ENCODE measurements at regions not wholly inside any gene's neighbourhood (a gene's known extent, or its start where the extent isn't known, plus 50 kb on each side); places are given as distances from the start of the nearest gene placed in this dataset.

DNA sequence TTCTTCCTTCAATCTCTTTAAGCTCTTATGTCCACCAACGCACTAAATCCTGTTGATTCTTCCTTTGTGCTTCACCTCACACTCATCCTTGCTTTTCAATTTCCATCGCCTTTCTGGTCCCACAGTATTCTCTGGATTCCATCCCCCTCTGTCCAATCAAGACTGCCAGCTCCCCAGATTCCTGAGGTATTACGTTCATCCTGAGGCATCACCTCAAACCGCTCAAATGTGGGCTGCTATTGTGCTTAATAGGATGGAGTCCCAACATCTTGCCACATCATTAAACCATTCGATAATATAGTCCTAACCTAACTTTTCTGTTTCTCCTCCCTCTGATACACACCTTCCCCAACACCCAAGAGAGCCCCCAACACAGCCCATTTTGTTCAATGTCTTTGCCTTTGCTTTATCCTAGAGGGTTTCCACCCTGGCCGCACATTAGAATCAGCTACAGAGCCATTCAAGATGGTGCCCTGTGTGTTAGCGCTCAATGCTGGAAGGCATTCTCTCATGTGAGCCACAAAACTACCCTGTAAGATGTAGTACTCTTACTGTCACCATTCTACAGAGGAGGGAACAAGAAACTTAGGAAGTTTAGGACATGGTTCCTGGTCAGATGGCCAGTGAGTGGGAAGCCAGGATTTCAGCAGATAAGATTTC is 79.5 kb upstream of the LEP start:
- DNase-seq (ENCODE audit: unreplicated experiment): no peak
- Mint-ChIP-seq H3K36me3 (ENCODE audit: insufficient read depth, unreplicated experiment) (peaks cover 4% of the 10 kb centered on the region), H3K4me1 (ENCODE audit: insufficient read depth, unreplicated experiment) (peaks cover 18% of the 10 kb centered on the region), H3K4me3 (ENCODE audit: unreplicated experiment) (no peak overlapping the region), H3K9me3 (ENCODE audit: unreplicated experiment) (no peaks in the 10 kb centered on the region), H3K27ac (ENCODE audit: low read depth, unreplicated experiment) (no peak overlapping the region), H3K27me3 (ENCODE audit: insufficient read depth, unreplicated experiment) (no peaks in the 10 kb centered on the region)
- ChIA-PET CTCF (interaction anchor here (1.2 to 2.9 kb wide), 6 partner anchors 8 to 48 kb away, joined by 3 to 11 read pairs (median 6); no protein-coding TSS in a partner anchor), POLR2A (no interaction called here)
- BruUV-seq (replicated peaks): no TSS peak
- intact Hi-C loops (cut with micrococcal nuclease): no loop called here
- TF ChIP-seq, protein P1, sequence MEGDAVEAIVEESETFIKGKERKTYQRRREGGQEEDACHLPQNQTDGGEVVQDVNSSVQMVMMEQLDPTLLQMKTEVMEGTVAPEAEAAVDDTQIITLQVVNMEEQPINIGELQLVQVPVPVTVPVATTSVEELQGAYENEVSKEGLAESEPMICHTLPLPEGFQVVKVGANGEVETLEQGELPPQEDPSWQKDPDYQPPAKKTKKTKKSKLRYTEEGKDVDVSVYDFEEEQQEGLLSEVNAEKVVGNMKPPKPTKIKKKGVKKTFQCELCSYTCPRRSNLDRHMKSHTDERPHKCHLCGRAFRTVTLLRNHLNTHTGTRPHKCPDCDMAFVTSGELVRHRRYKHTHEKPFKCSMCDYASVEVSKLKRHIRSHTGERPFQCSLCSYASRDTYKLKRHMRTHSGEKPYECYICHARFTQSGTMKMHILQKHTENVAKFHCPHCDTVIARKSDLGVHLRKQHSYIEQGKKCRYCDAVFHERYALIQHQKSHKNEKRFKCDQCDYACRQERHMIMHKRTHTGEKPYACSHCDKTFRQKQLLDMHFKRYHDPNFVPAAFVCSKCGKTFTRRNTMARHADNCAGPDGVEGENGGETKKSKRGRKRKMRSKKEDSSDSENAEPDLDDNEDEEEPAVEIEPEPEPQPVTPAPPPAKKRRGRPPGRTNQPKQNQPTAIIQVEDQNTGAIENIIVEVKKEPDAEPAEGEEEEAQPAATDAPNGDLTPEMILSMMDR (IDR thresholded peaks at IDR 0.05; ENCODE audit: unreplicated experiment): no peak

DNA sequence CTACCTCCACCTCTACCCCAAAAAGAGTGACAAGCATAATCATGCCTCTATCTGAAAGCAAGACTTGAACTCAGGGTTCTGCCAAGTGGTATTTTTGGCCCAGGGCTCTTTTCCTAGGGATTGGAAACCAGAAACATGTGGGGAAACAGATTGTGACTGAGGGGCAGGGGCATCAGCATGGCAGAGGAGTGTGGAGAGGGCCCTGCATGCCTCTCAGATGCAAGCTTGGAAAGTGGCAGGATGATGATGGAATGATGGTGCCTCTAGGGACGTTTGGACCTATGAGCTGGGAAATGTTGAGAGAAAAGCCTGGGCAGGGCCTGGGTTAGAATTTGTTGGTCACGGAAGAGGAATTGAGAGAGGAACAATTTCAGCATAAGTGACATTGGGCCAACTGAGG is 78.4 kb upstream of the LEP start:
- Mint-ChIP-seq H3K9me3 (ENCODE audit: unreplicated experiment) (no peaks in the 10 kb centered on the region), H3K36me3 (ENCODE audit: insufficient read depth, unreplicated experiment) (peaks cover 4% of the 10 kb centered on the region), H3K27me3 (ENCODE audit: insufficient read depth, unreplicated experiment) (no peaks in the 10 kb centered on the region), H3K4me1 (ENCODE audit: insufficient read depth, unreplicated experiment) (peaks cover 18% of the 10 kb centered on the region), H3K27ac (ENCODE audit: low read depth, unreplicated experiment) (no peak overlapping the region), H3K4me3 (ENCODE audit: unreplicated experiment) (no peak overlapping the region)
- TF ChIP-seq, protein P1 (IDR thresholded peaks at IDR 0.05; ENCODE audit: unreplicated experiment): no peak
- DNase-seq (ENCODE audit: unreplicated experiment): no peak
- intact Hi-C loops (cut with micrococcal nuclease): no loop called here
- ChIA-PET CTCF (interaction anchor here (0.5 to 3.4 kb wide), 4 partner anchors 26 to 452 kb away, joined by 3 to 31 read pairs (median 4); no protein-coding TSS in a partner anchor), POLR2A (interaction anchor here (0.5 kb wide), 1 partner anchor 212 kb away, joined by 3 read pairs; no protein-coding TSS in a partner anchor)
- no TSS peak for BruUV-seq (replicated peaks)

DNA sequence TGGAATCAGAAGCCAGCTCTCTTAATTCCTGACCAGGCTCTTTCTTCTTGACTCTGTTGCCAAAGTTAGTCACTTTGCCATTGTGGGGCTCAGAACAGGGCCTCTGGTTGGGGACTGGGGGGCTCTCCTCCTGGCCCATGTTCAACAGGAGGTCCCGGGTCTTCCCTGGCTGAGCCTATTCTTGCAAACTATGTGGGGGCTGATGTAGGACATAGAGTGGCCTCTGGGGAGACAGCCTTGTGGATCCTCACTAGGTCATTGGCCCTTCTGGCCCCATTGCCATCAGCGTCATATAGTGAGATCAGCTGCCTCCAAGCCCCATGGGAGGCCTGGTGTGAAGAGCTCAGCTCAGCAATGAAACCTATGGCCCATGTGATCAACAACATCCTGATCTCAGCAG is 77.6 kb upstream of the LEP start:
- Mint-ChIP-seq H3K4me3 (ENCODE audit: unreplicated experiment) (no peak overlapping the region), H3K36me3 (ENCODE audit: insufficient read depth, unreplicated experiment) (peaks cover under 1% of the 10 kb centered on the region), H3K27me3 (ENCODE audit: insufficient read depth, unreplicated experiment) (peaks cover 4% of the 10 kb centered on the region), H3K9me3 (ENCODE audit: unreplicated experiment) (no peaks in the 10 kb centered on the region), H3K4me1 (ENCODE audit: insufficient read depth, unreplicated experiment) (peaks cover 18% of the 10 kb centered on the region), H3K27ac (ENCODE audit: low read depth, unreplicated experiment) (peak overlapping the region; percentile 46)
- no peak for DNase-seq (ENCODE audit: unreplicated experiment)
- ChIA-PET CTCF (interaction anchor here (3.4 kb wide), 1 partner anchor 27 kb away, joined by 31 read pairs; no protein-coding TSS in a partner anchor), POLR2A (interaction anchor here (0.6 kb wide), 1 partner anchor 127 kb away, joined by 3 read pairs; no protein-coding TSS in a partner anchor)
- BruUV-seq (replicated peaks): no TSS peak
- intact Hi-C loops (cut with micrococcal nuclease): no loop called here
- TF ChIP-seq, protein P1 (IDR thresholded peaks at IDR 0.05; ENCODE audit: unreplicated experiment): no peak

DNA sequence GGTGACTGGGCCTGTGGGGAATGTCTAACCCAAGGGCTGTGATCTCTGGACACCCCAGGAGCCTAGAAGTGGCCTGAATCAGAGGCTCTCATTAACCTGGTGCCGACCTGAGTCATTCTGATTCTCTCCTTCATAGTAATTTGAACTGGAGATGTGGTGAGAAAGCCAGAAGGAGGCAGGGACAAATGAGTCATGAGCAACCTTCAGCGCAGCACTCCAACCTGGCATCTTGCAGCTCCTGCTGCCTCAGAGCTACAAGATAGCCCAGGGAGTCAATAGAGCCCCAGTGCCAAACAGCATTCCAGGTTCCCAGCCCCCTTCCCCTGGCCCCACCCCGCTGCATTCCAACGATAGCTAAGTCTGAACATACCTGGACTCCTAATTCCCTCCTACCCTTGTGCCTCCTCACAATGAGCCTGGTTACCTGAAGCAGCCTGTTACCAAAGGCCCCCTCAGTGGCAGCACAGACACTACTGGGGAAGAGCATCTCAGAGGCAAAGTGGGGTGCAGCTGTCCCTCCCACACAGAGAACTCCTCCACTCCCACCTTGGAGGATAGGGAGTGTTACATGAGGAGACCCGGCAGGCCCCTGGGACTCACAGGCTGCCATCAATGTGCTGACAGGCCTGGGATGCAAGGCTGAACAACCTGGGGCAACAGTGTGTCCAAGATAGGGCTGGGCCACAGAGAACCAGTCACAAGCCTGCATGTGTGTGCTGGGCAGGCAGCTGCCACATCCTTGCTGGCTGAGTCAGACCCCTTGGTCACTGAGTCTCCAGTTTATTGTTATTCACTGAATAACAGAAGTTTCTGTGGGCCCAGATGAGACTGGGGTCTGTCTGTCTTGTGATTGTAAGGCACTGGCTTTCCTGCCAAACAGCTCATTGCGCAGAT is 76.8 kb upstream of the LEP start:
- Mint-ChIP-seq H3K4me1 (ENCODE audit: insufficient read depth, unreplicated experiment) (peaks cover 18% of the 10 kb centered on the region), H3K36me3 (ENCODE audit: insufficient read depth, unreplicated experiment) (no peaks in the 10 kb centered on the region), H3K4me3 (ENCODE audit: unreplicated experiment) (no peak overlapping the region), H3K27ac (ENCODE audit: low read depth, unreplicated experiment) (peak overlapping the region; percentile 46), H3K27me3 (ENCODE audit: insufficient read depth, unreplicated experiment) (peaks cover 12% of the 10 kb centered on the region), H3K9me3 (ENCODE audit: unreplicated experiment) (no peaks in the 10 kb centered on the region)
- ChIA-PET CTCF (interaction anchor here (0.5 to 3.4 kb wide), 4 partner anchors 28 to 473 kb away, joined by 3 to 31 read pairs (median 14); no protein-coding TSS in a partner anchor), POLR2A (interaction anchor here (0.6 to 1.1 kb wide), 3 partner anchors 28 to 128 kb away, joined by 3 read pairs; no protein-coding TSS in a partner anchor)
- BruUV-seq (replicated peaks): no TSS peak
- intact Hi-C loops (cut with micrococcal nuclease): no loop called here
- DNase-seq (ENCODE audit: unreplicated experiment): peak; percentile 91
- TF ChIP-seq, protein P1 (IDR thresholded peaks at IDR 0.05; ENCODE audit: unreplicated experiment): no peak
